Stimulated activated CD8-positive, alpha-beta memory T cell treated with anti-CD3 and anti-CD28 coated beads, Interleukin-15, amount 100 ng/mL, for 24 hours (primary cell): ENCODE measurements at regions not wholly inside any gene's neighbourhood (a gene's known extent, or its start where the extent isn't known, plus 50 kb on each side); places are given as distances from the start of the nearest gene placed in this dataset.
"Not testable (repeated sequence)": the region's sequence is repeated elsewhere in the genome, so short reads cannot be mapped to it uniquely, and the experiment has no call there.

Experiments used
- DNase-seq: peaks from one replicate; pipeline ENCODE4 v3.0.0-alpha.2; 2020; ENCODE audit warnings: low read depth

DNA sequence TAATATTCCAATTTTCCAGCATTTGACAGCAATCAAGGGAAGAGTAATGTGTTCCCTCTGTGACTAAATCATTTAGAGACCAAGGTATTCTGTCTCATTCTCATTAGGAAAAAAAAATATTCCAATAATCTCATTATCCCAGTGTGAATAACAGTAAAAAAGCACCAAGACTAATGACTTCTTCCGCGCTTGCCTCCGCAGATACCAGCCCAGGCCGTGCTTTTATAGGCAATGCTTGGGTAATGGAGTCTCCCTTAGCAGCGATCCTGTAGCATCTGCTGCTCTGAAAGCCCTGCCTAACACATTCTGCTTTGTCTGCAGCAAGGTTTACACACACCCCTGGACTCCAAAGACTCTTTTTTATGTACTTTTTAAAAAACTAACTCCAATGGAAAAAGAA is 470.0 kb upstream of the CAMK1G start:
- DNase-seq = no peak

GRCh38 chr1:209116705-209117104 is 466.8 kb upstream of the CAMK1G start:
- no peak for DNase-seq

DNA sequence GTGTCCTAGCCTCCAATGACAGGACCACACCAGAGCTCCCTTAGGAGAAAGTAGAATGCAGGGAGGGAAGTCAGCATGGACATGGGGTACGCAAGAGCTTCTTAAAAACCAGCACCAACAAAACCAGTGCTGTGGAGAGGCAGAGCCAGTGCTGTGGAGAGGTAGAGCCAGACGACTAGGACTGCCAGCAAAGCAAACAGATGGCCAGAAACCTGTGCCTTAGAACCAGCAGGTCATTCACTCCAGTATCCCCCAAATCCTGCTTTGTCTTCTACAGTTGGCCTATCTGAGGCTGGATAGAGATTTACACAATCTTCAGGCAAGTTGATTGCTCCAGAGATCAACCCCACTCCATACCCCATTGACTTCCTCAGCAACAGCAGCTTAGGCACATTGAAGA is 459.9 kb upstream of the CAMK1G start:
- no peak for DNase-seq

- not testable (repeated sequence) for DNase-seq
Observed at GRCh38 chr1:209129091-209129490, 454.4 kb upstream of the CAMK1G start.

DNA sequence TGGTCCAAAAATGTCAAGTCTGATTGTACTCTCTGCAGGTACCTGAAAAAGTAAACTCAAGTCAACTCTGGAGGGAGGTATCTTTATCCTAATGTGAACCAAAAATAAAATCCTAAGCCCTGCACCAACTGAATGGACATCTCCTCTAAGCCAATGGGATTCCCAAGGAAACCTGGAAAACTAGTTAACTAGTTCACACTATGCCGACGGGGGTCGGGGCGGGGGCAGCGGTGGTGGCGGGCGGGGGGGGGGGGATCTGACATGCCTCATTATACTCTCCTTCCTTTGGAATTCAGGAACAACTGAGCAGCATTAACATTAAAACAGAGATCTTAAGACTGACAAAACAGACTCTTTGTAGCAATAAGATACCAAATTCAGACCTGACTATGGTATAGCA is 452.6 kb upstream of the CAMK1G start:
- DNase-seq = no peak

DNA sequence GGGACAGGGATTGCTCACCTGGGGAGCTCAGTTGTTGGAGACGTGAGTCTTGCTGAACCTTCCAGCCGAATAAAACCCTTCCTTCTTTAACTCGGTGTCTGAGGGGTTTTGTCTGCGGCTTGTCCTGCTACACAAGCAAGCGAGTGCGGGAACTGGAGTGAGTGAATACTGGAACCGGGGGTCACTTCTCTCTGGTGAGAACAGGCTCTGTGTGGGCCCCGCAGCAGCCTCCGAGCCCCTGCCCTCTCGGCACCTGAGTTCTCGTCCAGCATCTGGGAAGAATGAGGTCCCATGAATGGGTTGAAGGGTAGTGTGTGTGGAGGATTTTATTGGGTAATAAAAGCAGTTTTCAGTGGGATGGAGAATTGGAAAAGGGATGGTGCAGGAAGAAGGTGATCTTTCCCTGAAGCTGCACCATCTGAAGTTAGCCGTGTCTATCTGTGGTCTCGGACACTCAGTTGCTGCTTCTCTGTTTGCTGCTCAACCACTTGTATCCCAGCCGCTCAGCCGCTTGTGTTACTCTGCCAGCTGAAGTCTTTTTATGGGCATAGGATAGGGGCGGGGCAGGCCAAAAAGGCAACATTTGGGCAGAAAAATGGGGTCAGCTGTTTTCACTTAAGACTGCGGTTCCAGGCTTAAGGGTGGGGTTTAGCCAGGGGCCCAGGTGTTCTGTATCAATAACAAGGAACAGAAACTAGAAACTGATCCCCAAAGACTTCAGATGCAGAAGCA is 450.6 kb upstream of the CAMK1G start:
- DNase-seq = no peak

DNA sequence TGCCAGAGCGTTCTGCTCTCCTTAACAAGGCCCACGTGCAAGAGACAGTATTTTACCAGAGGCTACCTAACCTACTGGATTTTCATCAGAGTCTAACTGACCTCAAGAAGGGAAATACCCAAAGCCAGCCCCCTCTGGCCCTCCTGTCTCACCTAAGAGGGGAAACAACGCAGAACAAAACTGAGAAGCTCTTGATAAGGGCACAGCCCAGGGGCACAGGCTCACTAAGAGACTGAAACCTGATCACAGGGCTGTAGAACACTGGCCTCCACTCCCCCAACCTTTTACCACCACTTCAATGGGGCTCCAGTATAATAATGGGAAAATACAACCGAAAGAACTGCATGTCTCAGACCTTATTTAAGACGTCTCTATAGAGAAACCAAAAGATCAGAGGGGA is 449.5 kb upstream of the CAMK1G start:
- DNase-seq = no peak

DNA sequence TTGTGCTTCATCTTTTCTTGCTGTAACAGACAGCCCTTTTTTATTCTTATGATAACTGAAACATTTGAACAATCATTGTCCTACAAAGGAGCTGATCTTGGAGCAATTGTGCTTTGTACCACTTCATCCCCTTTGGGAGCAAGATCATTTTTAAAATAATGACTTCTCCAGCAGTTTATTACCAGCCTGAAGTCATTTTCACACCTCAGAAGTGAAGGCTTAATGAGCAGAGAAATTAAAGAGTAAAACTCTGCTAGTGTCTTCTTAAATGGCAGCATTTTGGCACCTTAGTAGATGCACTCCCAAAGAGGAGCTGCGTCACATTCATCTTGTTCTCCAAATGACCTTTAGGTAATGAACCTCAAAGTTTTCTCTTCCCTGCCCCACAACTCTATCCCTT is 439.6 kb upstream of the CAMK1G start:
- DNase-seq = no peak

DNA sequence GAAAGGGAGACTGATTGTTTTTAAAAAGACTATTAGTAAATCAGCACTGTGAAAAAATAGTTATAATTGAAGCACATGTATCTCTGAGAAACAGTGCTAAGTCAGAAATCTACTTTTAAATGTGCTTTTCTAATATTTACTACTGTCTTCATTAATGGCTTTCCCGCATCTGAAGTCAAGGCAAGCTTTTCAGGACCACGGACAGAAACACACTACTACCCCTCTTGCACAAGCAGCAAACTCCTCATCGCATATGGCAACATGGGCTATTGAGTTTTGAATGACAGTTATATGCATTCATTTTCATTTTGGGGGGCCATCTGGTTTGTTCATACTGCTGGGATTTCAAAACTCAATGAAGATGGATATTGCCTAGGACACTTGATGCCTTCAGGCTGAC is 433.4 kb upstream of the CAMK1G start:
- DNase-seq = no peak

DNA sequence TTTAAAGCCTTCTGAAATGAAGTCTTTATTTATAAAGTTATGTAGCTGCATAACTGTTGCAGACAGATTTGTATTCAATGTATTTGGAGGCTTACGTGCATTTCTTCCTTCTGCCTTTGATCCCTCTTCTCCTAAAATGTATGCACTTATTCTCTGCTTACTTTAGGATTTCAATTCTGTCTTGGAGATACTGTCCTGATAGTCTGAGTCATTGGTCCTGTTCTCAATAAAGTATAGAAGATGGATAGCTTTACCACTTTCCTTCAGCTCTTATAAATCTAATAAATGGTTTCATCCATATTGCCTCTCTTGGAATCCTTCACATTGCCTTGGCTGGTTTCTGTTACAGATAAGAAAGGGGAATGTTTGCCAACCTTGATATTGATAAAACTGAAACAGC is 430.1 kb upstream of the CAMK1G start:
- DNase-seq = no peak

DNA sequence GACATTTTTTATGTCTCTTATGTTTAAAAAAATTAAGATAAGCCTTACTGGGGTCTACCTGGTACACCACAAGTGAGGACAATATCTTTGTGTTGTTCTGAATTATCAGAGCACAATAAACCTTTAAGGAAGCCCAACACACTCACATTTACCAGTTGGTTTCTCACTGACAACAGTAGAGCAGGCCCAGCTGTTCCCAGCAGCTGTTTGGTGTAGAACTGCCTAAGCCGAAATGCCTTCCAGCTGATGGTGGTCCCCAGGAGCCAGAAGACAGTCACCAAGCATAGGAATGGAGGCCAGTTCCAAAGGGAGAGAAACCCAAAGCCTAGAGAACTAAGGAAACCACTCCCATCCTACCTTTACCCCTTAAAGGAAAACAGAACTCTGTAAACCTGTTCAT is 428.6 kb upstream of the CAMK1G start:
- DNase-seq = no peak

DNA sequence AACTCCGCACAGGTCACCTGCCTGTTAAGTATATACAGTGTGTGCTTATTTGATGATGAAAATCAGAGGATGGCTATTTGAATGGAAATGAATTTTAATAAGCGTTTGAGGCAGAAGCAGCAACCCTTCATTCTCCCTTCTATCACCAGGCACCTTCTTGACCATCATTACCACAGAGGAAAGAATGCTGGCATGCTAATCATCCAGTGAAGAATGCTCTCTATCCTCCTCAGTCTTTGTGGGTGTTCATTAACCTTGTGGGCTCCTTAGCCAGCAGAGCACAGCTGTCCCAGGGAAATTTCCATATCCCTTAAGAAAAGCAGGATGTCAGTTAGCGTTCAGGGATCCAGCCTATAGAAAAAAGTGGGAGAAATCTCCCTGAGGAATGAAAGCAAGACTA is 428.0 kb upstream of the CAMK1G start:
- no peak for DNase-seq

GRCh38 chr1:209156991-209157390 is 426.5 kb upstream of the CAMK1G start:
- no peak for DNase-seq

- no peak for DNase-seq
Observed at GRCh38 chr1:209157546-209158249, 425.8 kb upstream of the CAMK1G start.

GRCh38 chr1:209158851-209159250 is 424.7 kb upstream of the CAMK1G start:
- DNase-seq = no peak

- DNase-seq = no peak
Observed at GRCh38 chr1:209160230-209160629, 423.3 kb upstream of the CAMK1G start.

GRCh38 chr1:209162651-209163050 is 420.9 kb upstream of the CAMK1G start:
- no peak for DNase-seq

DNA sequence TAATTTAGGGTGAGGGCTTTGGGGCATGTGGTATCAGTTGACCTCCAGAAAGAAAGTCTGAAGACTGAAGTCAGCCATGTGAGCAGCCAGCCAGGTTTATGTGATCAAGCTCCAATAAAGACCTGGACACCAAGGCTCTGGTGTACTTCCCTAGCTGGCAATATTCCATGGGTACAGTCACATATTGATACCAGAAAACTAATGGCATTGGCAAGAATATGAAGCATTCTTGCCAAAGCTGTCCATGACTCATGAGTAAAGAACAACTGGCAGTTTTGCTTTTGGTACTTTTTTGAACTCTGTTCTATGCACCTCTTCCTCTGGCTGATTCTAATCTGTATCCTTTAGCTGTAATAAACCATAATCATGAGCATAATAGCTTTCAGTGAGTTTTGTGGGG is 415.3 kb upstream of the CAMK1G start:
- no peak for DNase-seq

GRCh38 chr1:209171151-209171550 is 412.4 kb upstream of the CAMK1G start:
- DNase-seq = no peak

DNA sequence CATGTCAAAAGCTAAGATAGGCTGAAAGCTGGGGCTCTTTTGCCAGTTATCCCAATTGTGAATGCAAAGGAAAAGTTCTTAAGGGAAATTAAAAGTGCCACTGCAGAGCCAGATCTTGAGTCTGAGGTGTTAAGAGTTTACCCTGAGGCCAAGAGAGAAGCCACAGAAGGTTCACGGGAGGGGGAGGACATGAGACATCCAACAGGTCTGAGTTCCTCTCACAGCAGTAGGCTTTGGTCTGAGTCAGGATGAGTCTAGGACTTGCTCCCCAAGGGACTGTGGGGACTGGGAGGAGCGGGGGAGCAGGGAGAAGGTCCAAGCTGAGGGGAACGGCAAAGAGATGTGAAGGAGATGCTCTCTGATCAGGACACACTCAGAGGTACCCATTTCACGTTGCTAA is 411.2 kb upstream of the CAMK1G start:
- DNase-seq = no peak

DNA sequence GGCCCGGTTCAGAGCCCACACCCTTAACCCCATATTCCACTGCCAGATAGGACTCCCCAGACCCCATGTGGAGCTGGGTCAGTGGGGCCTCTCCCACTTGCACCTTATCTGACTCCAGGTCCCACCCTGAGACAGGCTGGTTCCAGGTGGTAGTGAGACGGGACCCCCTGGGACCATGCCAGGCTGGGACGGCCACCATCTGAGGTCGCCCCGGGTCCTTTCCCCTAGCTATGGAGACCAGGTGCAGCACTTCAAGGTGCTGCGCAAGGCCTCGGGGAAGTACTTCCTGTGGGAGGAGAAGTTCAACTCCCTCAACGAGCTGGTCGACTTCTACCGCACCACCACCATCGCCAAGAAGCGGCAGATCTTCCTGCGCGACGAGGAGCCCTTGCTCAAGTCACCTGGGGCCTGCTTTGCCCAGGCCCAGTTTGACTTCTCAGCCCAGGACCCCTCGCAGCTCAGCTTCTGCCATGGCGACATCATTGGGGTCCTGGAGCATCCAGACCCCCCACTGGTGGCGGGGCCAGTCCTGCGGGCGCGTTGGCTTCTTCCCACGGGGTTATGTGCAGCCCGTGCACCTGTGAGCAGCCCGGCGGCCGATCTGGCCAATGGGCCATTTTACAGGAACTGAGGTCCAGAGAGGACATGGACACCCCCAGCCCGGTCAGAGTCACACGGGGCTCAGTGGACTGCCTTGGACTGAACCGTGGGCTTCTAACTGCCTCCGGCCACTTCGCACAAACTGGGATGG is 410.5 kb upstream of the CAMK1G start:
- not testable (repeated sequence) for DNase-seq

DNA sequence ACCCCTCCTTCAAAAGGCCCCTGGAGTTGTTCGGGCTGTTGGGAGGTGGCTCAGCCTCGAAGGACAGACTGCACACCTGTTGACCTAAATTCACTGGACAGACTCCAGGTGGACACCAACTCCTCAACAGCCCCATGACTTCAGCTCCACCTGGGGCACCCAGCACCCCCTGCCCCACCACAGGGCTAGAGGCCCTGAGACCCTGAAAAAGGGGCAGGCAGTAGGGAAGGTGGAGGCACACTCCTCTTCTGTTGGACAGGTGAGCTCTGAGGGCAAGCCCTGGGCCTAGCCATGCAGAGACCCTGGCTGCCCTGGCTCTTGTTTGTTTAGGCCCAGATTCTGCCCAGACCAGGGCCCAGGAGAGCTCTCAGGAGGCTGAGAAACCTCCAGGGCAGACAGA is 409.7 kb upstream of the CAMK1G start:
- DNase-seq = not testable (repeated sequence)

- DNase-seq = no peak
Observed at GRCh38 chr1:209176866-209177430, 406.6 kb upstream of the CAMK1G start.
